HG03354 (cell line): ENCODE measurements at regions not wholly inside any gene's neighbourhood (a gene's known extent, or its start where the extent isn't known, plus 50 kb on each side); places are given as distances from the start of the nearest gene placed in this dataset.

Source experiments
- ATAC-seq: cut with Tn5 transposase; IDR thresholded peaks from one replicate; pipeline ENCODE4 v1.9.1; 2021; ENCODE audit warnings: mild to moderate bottlenecking; ENCODE audit not compliant: unreplicated experiment, poor library complexity, severe bottlenecking

DNA sequence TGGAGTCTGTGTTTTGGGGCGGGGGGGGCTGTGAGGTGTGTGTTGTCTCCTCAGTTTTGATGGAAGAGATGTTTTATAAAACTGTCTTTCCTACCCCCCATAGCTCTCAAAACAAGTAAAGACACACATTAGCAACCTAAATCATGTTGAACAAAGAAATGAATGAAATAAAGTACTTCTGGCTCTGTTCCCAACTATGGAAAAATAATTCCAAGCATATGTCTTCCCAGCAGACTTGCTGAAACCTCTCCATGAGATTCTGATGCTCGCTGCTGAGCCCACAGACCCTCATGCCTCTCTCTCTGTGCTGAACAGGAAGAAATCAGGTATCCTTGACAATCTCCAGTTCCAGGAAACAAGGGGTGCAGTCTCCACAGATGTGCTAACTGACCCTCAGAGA is 226.7 kb upstream of the KLHL29 start:
- ATAC-seq: no peak

GRCh38 chr2:23159746-23160405 is 225.1 kb upstream of the KLHL29 start:
- no peak for ATAC-seq

DNA sequence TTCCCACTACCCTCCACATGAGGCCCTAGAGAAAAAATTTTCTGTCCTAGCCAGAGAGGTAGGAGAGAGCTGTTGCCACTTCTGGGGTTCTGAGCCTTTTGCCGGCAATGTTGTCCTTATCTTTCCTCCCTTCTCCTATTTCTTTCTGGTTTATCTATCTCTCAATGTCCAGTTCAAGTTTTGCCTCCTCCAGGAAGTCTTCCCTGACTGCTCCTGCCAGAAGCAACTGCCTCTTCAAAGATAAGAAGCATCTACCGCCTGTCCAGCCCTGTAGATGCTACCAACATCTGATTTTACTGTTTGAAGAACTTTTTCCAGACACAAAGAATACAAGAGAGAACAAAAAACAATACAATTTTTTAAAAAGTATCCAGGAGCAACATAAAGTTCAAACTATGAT is 220.8 kb upstream of the KLHL29 start:
- no peak for ATAC-seq

DNA sequence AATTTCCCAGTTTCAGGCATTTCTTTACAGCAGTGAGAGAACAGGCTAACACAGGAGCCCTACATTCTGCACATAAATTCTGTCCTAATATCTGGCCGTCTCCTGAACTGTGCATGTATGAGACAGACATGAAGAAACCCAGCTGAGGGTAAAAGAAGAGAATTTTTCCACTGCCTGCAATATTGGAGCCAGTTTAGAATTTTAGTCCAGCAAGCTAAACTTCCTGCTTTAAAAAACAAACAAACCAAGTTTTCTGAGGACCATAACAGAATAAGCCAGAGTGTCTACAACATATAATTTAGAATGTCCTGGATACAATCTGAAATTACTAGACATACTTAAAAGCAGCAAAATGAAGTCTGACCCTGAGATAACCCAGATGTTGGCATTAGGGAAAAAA is 215.1 kb upstream of the KLHL29 start:
- ATAC-seq: no peak

GRCh38 chr2:23171108-23171507 is 213.9 kb upstream of the KLHL29 start:
- ATAC-seq: no peak

DNA sequence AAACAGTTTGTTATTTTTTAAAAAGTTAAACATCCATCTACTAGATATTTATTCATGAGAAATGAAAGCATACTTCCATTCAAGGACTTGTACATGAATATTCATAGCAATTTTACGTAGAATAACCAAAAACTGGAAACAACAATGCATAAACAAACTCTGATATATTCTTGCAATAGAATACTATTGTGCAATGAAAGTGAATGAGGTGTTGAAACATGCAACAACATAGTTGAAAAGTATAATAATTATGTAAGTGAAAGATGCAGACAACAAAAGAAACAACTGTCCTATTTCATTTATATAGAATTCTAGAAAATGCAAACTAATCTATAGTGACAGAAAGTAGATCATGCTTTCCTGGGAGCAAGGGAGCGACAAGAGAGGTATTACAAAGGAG is 206.6 kb upstream of the KLHL29 start:
- no peak for ATAC-seq

- ATAC-seq: no peak
Observed at GRCh38 chr2:23183733-23184132, 201.2 kb upstream of the KLHL29 start.

DNA sequence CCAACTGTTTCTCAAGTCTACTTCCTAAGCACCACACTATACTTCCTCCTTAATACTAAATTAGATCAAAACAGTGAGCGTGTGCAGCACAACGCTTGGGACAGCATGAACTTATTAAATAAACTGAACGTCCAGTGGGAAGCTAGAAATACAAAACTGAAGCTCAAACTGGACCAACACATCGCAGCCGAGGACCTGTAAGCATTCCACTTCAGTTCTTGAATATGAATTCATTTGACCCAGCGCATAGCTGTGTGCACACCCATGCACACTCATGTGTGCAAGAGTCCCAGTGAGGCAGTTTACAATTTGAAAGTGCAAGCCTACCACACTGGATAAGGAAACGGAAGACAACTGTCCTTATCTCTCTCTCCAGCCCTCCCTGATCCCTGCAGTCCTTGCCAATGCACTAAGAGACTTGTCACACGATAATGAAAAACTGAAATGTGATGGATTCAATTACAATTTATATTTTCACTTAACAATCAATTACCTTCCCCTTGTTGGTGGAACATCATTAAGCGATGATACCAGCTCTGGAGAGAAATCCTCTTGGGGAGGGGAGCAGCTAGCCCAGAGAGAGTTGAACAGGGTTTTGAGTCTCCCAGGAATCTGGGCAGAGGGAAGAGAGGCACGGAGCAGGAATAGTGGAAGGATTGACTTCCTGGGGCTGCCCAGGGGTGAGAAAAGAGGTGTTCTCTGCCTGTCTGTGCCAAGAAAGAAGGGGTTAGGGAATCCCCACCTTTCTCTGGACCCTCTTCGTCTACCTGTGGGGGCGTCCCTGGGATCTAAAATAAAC is 186.5 kb upstream of the KLHL29 start:
- ATAC-seq: no peak

DNA sequence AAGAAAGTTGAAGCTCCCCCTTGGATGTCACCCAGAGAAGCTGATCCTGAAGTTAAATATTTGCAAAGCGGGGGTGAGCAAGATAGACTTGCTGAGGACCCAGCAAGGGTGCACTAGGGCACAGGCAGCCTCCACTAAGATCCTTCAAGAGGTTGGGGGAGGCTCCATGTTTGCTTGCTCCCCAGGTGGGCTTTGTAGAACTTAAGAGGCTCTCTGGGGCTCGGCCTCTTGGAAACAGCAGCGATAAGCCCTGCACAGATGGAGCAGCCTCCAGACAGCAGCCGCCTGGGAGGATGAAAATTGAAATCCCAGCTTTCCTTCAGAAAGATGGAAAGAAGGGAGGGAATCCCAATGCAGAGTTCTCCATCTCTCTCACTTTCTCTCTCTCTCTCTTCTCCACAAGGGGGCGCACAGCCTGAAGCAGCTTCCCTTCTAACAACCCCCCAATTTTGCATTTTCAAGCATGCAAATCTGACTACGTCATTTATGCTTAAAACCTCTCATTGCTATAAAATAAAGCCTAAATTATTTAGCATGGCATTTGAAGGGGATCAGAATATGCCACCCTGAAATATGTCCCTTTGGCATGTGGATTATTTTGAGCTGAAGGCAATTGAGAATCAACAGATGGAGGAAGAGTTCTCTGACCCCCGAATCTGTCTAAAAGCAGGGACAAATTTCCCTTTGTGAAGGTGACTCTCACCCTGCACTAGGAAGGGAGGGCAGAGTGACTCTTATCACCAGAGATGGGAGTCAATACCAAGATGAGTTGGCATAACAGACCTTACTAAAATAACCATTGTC is 185.7 kb upstream of the KLHL29 start:
- peak; percentile 74 for ATAC-seq

- ATAC-seq: no peak
Observed at GRCh38 chr2:23200068-23200786, 184.8 kb upstream of the KLHL29 start.

- no peak for ATAC-seq
Observed at GRCh38 chr2:23200787-23201114, 184.2 kb upstream of the KLHL29 start.

- ATAC-seq: no peak
Observed at GRCh38 chr2:23203383-23203782, 181.6 kb upstream of the KLHL29 start.

DNA sequence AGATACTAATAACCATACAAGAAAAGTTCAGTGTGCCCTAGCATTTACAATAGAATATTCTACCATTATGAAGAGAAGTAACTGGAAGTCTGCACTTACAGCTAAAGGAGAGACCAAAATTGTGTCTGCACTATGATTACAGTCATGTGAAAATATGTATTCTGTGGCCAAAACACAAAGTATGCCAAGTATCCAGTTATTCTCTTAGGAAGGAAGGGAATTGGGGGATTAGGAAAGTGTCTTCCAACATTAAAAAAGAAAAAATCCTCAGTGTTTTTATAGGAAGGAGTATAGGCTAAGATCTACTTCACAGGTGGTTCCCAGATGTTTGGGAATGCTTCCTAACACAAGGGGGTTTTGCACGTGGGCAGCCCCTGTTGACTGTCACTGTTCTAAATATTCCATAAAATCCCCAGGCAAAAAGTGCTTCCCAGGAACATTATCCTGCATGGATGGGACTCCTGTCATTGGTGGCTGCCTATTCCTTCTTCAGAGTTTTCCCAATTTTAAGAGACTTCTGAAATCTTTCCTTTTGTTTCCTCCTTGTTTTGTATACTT is 180.2 kb upstream of the KLHL29 start:
- ATAC-seq: no peak

DNA sequence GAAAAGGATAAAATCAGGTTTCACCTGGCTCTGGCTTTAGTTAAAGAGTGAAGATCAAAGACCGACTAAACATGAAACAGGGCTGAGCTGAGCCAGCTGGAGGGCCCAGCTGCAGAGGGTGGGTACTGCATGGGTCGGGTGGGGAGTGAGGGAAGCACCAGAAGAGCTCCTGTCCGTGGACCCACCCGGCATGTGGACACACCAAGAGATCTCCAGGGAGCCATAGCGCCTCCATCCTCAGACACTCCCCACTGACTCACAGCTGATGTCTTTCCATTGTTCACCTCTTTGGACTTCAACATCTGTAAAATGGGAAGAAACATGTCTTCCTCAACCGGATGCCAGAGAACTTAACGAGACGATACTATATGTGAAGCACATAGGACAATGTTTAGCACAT is 178.3 kb upstream of the KLHL29 start:
- ATAC-seq: no peak

- no peak for ATAC-seq
Observed at GRCh38 chr2:23207871-23208270, 177.1 kb upstream of the KLHL29 start.

DNA sequence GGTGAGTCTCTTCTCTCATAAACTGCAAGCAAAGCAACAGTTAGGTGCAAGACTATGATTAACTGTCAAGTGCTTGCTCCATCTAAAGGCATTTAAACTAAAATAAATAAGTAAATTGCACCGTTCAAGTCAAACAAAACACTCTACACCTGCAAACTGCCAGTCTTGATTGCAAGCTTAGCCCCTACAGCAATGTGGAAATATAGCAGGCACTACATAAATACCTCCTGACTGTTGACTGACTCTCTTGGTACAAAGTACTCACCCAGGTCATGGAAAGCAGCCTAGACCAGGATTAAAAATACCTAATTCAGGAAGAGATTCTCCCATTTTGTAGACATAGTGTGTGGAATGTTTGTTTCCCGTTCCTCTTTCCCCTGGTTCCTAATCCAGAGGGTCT is 176.6 kb upstream of the KLHL29 start:
- no peak for ATAC-seq

- no peak for ATAC-seq
Observed at GRCh38 chr2:23209059-23209458, 175.9 kb upstream of the KLHL29 start.

DNA sequence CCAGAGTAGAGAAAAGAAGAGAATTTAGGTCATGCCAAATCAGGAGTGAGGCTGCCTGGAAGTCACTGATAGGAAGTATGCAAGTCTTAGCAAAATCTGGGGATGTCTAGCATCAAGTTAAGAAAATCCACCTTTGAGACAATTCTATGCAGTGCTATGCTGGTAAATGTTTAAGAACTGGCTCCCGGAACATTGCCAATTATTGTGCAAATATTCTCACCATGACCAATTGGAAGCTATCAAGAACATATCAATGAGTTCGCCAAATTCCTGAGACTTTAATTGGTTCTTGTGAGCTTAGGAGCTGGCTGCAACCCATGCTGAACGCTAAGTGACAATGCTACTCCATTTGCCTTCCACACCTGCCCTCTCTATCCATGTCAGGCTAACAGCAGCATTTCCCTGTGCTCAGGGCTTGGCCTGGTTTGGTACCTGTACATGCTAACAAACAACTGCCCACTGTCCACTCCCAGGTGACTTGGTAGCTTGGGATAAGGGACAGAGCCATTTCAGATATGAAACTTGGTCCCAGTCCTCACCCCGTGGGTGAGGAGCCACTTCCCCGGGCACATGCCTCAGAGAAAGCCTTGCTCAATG is 172.9 kb upstream of the KLHL29 start:
- ATAC-seq: no peak

GRCh38 chr2:23213196-23213595 is 171.8 kb upstream of the KLHL29 start:
- ATAC-seq: no peak

GRCh38 chr2:23215016-23215415 is 170.0 kb upstream of the KLHL29 start:
- ATAC-seq: no peak
